AG09309 (cell line): ENCODE measurements at regions not wholly inside any gene's neighbourhood (a gene's known extent, or its start where the extent isn't known, plus 50 kb on each side); places are given as distances from the start of the nearest gene placed in this dataset.

Experiments used
- DNase-seq: peaks from one replicate; pipeline ENCODE4 v3.0.0-alpha.2; 2010; ENCODE audit warnings: low read depth
- H3K4me3 ChIP-seq: 2 replicates; pipeline ENCODE4 v1.5.1; 2011; ENCODE audit warnings: mild to moderate bottlenecking, low read depth, low read length, moderate library complexity; ENCODE audit not compliant: control insufficient read depth
- TF ChIP-seq, protein P1 (sequence below): IDR thresholded peaks from 2 replicates; pipeline ENCODE4 v1.5.1; 2011; ENCODE audit warnings: mild to moderate bottlenecking, low read depth, low read length, inconsistent platforms; ENCODE audit not compliant: insufficient read depth, control insufficient read depth; ENCODE audit errors: missing control alignments

DNA sequence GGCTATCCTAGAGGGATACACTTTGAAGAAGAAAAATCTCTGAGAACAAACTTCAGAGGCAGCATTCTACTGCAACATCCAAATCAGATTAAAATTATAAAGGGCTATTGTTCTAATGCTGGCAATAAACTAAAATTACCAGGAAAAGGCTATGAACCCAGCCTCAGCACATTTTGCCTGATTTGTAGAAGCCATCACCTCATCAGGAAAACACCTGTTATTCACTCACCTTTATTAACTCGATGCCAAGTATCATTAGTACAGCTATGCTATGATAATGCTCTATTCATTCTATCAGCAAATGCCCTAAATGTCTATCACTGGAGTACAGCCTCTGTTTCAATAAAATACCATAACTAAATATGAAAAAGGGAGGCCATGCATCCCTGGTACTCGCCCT is 510.2 kb downstream of the RASEF start:
- DNase-seq, result no peak
- TF ChIP-seq, protein P1, sequence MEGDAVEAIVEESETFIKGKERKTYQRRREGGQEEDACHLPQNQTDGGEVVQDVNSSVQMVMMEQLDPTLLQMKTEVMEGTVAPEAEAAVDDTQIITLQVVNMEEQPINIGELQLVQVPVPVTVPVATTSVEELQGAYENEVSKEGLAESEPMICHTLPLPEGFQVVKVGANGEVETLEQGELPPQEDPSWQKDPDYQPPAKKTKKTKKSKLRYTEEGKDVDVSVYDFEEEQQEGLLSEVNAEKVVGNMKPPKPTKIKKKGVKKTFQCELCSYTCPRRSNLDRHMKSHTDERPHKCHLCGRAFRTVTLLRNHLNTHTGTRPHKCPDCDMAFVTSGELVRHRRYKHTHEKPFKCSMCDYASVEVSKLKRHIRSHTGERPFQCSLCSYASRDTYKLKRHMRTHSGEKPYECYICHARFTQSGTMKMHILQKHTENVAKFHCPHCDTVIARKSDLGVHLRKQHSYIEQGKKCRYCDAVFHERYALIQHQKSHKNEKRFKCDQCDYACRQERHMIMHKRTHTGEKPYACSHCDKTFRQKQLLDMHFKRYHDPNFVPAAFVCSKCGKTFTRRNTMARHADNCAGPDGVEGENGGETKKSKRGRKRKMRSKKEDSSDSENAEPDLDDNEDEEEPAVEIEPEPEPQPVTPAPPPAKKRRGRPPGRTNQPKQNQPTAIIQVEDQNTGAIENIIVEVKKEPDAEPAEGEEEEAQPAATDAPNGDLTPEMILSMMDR, result no peak
- no peak overlapping the region for H3K4me3 ChIP-seq

GRCh38 chr9:82553654-82554366 is 509.1 kb downstream of the RASEF start:
- TF ChIP-seq, protein P1, result no peak
- DNase-seq, result no peak
- no peak overlapping the region for H3K4me3 ChIP-seq

DNA sequence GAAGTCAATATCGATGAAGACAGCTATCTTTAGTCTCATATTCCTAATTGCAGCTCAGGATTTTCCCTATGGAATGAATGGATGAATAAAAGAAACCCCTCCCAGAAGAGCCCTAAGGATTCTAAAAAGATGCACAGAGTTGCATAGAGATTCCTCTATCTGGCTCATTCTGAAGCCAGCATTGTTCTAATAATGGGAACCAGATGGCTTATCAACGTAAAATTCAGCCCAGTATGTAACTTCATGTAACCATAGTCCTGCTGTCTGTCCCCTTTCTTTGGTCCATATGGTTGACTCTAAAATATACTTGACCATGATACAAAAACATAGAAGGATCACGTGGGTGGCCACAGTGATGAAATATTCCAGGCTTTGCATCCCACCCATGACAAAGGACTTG is 508.6 kb downstream of the RASEF start:
- no peak overlapping the region for H3K4me3 ChIP-seq
- DNase-seq, result no peak
- TF ChIP-seq, protein P1, result no peak

GRCh38 chr9:82555031-82555430 is 507.9 kb downstream of the RASEF start:
- DNase-seq, result no peak
- no peak overlapping the region for H3K4me3 ChIP-seq
- TF ChIP-seq, protein P1, result no peak

DNA sequence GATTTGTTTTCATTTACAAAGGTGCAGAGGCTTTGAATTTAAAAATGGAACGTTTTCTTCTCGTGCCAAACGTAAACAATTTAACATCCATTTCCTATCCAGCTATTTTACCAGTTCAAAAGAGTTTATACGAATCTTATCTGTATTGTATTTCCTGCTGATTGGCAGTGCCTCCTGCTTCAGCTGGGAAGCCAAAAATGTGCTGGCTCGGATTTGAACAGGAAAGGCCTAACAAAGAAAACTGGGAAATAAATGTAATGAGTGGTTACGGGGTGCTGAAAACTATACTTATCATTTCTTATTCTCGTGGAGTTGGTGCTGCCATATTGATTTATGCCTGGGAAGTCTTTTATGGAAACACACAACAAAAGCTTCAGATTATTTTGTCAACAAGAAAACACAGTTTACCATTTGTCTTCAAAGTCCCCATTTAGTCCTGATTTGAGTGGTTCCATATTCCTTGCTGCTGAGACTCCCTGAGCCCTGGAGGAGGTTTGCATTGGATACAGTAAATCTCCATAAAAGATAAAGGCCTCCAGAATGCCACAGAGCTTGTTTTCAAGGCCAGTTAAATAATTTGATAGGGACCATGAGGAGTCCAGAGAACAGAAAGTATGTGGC is 507.4 kb downstream of the RASEF start:
- no peak for DNase-seq
- H3K4me3 ChIP-seq, result no peak overlapping the region
- TF ChIP-seq, protein P1, result no peak

GRCh38 chr9:82558346-82558745 is 504.6 kb downstream of the RASEF start:
- no peak for DNase-seq
- H3K4me3 ChIP-seq, result no peak overlapping the region
- TF ChIP-seq, protein P1, result no peak
